NT2/D1 (cell line): ENCODE measurements at regions not wholly inside any gene's neighbourhood (a gene's known extent, or its start where the extent isn't known, plus 50 kb on each side); places are given as distances from the start of the nearest gene placed in this dataset.

Source experiments
- DNase-seq: peaks from one replicate; pipeline ENCODE4 v3.0.0-alpha.2; 2011; ENCODE audit warnings: low read depth, low spot score
- H3K27me3 ChIP-seq: 2 replicates; pipeline ENCODE4 v1.6.0; 2011; ENCODE audit warnings: mild to moderate bottlenecking; ENCODE audit not compliant: insufficient read length, insufficient read depth
- H3K36me3 ChIP-seq: 2 replicates; pipeline ENCODE4 v1.6.1; 2011; ENCODE audit warnings: mild to moderate bottlenecking, low read length, mixed read lengths; ENCODE audit not compliant: insufficient read depth, insufficient read length
- H3K4me1 ChIP-seq: 2 replicates; pipeline ENCODE4 v1.5.1; 2011; ENCODE audit not compliant: insufficient read depth, insufficient read length
- H3K4me3 ChIP-seq: 2 replicates; pipeline ENCODE4 v1.5.1; 2011; ENCODE audit warnings: low read depth; ENCODE audit not compliant: insufficient read length
- H3K9ac ChIP-seq: 2 replicates; pipeline ENCODE4 v1.6.0; 2011; ENCODE audit warnings: low read depth; ENCODE audit not compliant: insufficient read length
- H3K9me3 ChIP-seq: 2 replicates; pipeline ENCODE4 v1.5.1; 2011; ENCODE audit warnings: mild to moderate bottlenecking, low read length; ENCODE audit not compliant: insufficient read depth
- SUZ12 ChIP-seq: IDR thresholded peaks from 2 replicates; pipeline ENCODE4 v1.6.1; 2011; ENCODE audit not compliant: insufficient read length, insufficient read depth; ENCODE audit errors: extremely low read depth
- YY1 ChIP-seq: IDR thresholded peaks from 2 replicates; pipeline ENCODE4 v1.6.1; 2011; ENCODE audit not compliant: insufficient read length, insufficient read depth
- ZNF274 ChIP-seq: IDR thresholded peaks from 2 replicates; pipeline ENCODE4 v1.6.1; 2011; ENCODE audit warnings: mild to moderate bottlenecking, low read depth, low read length

GRCh38 chr1:58430421-58431275, 115.9 kb downstream of the OMA1 start:
- TF ChIP-seq ZNF274, result no peak
- no peak for TF ChIP-seq SUZ12
- TF ChIP-seq YY1, result no peak
- no peak for DNase-seq
- Histone ChIP-seq H3K27me3 (no peaks in the 10 kb centered on the region), H3K9ac (no peak overlapping the region), H3K4me3 (no peak overlapping the region), H3K9me3 (no peaks in the 10 kb centered on the region), H3K36me3 (no peaks in the 10 kb centered on the region), H3K4me1 (peaks cover 11% of the 10 kb centered on the region)

GRCh38 chr1:58426918-58427317, 119.6 kb downstream of the OMA1 start:
- Histone ChIP-seq H3K27me3 (no peaks in the 10 kb centered on the region), H3K4me1 (no peaks in the 10 kb centered on the region), H3K9me3 (no peaks in the 10 kb centered on the region), H3K9ac (no peak overlapping the region), H3K36me3 (no peaks in the 10 kb centered on the region), H3K4me3 (no peak overlapping the region)
- DNase-seq, result no peak
- TF ChIP-seq SUZ12 (no peak), ZNF274 (no peak), YY1 (no peak)

GRCh38 chr1:58422436-58422835, 124.1 kb downstream of the OMA1 start:
- Histone ChIP-seq H3K4me3 (no peak overlapping the region), H3K27me3 (no peaks in the 10 kb centered on the region), H3K9ac (no peak overlapping the region), H3K36me3 (no peaks in the 10 kb centered on the region), H3K4me1 (no peaks in the 10 kb centered on the region), H3K9me3 (no peaks in the 10 kb centered on the region)
- TF ChIP-seq SUZ12 (no peak), YY1 (no peak), ZNF274 (no peak)
- DNase-seq, result no peak

- Histone ChIP-seq H3K4me3 (no peak overlapping the region), H3K9ac (no peak overlapping the region), H3K27me3 (no peaks in the 10 kb centered on the region), H3K36me3 (no peaks in the 10 kb centered on the region), H3K9me3 (no peaks in the 10 kb centered on the region), H3K4me1 (no peaks in the 10 kb centered on the region)
- DNase-seq, result no peak
- TF ChIP-seq SUZ12 (no peak), ZNF274 (no peak), YY1 (no peak)
Measured at GRCh38 chr1:58418283-58419228, 128.0 kb downstream of the OMA1 start.

DNA sequence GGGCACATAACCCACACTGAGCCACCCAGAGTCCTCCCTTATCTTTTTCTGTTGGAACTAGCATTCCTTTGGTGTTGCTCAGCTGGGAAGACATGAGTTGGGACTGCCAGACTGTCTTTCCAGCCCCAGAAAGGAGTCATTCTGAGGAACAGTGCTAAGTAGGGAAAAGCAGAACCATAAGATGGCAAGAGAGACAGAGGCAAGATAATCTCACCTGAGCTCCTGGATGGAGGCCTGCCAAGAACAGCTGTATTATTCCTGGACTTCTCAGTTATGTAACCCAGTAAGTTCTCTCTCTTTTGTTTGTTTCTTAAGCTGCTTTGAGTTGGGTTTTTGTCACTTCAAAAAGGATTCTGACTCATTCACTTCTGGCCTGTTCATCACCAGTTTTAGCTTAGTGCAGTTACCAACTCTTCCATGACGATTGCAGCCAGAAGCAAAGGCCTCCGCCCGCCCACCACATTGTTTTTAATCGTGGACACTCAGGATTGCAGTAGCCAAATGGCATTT, 134.4 kb downstream of the OMA1 start:
- DNase-seq, result no peak
- no peaks in the 10 kb centered on the region for H3K9me3 ChIP-seq

GRCh38 chr1:58409890-58410289, 136.6 kb downstream of the OMA1 start:
- no peaks in the 10 kb centered on the region for H3K36me3 ChIP-seq
- DNase-seq, result no peak
- H3K4me1 ChIP-seq, result no peaks in the 10 kb centered on the region
- TF ChIP-seq SUZ12, result no peak
- TF ChIP-seq YY1, result no peak
- no peak for TF ChIP-seq ZNF274
- no peaks in the 10 kb centered on the region for H3K27me3 ChIP-seq
- H3K4me3 ChIP-seq, result no peak overlapping the region
- H3K9ac ChIP-seq, result no peak overlapping the region
- no peaks in the 10 kb centered on the region for H3K9me3 ChIP-seq

More for the DNA sequence above, 134.4 kb downstream of the OMA1 start:
- TF ChIP-seq SUZ12, result no peak
- TF ChIP-seq YY1, result no peak
- no peak for TF ChIP-seq ZNF274
- H3K4me3 ChIP-seq, result no peak overlapping the region
- no peaks in the 10 kb centered on the region for H3K27me3 ChIP-seq
- H3K9ac ChIP-seq, result no peak overlapping the region
- no peaks in the 10 kb centered on the region for H3K36me3 ChIP-seq
- H3K4me1 ChIP-seq, result no peaks in the 10 kb centered on the region

DNA sequence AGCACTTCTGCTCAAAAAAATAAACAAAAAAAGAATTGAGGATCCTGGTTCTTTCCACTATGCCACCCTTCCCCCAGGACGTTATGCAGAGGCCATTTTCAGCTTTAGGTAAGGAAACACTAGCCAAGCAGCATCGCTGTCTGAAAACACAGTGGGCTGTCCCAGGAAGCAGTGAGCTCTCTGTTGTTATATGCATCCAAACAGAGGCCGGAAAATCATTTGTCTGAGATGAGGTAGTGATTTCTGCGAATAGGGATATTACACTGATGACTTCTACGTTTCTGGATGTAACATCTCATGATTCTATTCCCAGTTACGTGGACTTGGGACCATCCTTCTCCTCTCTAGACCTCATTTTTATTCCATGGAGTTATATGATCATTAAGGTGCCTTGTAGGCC, 137.2 kb downstream of the OMA1 start:
- Histone ChIP-seq H3K4me1 (no peaks in the 10 kb centered on the region), H3K4me3 (no peak overlapping the region), H3K9me3 (no peaks in the 10 kb centered on the region), H3K36me3 (no peaks in the 10 kb centered on the region), H3K9ac (no peak overlapping the region), H3K27me3 (no peaks in the 10 kb centered on the region)
- TF ChIP-seq ZNF274 (no peak), SUZ12 (no peak), YY1 (no peak)
- no peak for DNase-seq
